ENCODE measurements at regions not wholly inside any gene's neighbourhood (a gene's known extent, or its start where the extent isn't known, plus 50 kb on each side); places are given as distances from the start of the nearest gene placed in this dataset.
A peak's percentile ranks its signal among the peaks of the same experiment; 100 is the strongest.
"Not testable (repeated sequence)": the region's sequence is repeated elsewhere in the genome, so short reads cannot be mapped to it uniquely, and the experiment has no call there.

GRCh38 chr3:10726787-10727186 lies 89.2 kb upstream of the SLC6A11 start:
- peak; percentile 67 for DNase-seq (ENCODE audit: extremely low spot score, unreplicated experiment)
- no peak for TF ChIP-seq CTCF (IDR thresholded peaks at IDR 0.05)
- H3K27me3 Mint-ChIP-seq (ENCODE audit: unreplicated experiment), result peaks cover 4% of the 10 kb centered on the region
- H3K4me1 Mint-ChIP-seq (ENCODE audit: unreplicated experiment), result no peaks in the 10 kb centered on the region
- no peaks in the 10 kb centered on the region for H3K36me3 Mint-ChIP-seq (ENCODE audit: unreplicated experiment)
- no peak overlapping the region for H3K4me3 Mint-ChIP-seq (ENCODE audit: unreplicated experiment)
- no peak overlapping the region for H3K27ac Mint-ChIP-seq (ENCODE audit: unreplicated experiment)
- H3K9me3 Mint-ChIP-seq (ENCODE audit: unreplicated experiment), result no peaks in the 10 kb centered on the region

- no peak overlapping the region for H3K27ac Mint-ChIP-seq (ENCODE audit: unreplicated experiment)
- peaks cover 17% of the 10 kb centered on the region for H3K9me3 Mint-ChIP-seq (ENCODE audit: unreplicated experiment)
- H3K27me3 Mint-ChIP-seq (ENCODE audit: unreplicated experiment), result peaks cover 4% of the 10 kb centered on the region
- no peak for TF ChIP-seq CTCF (IDR thresholded peaks at IDR 0.05)
- H3K4me3 Mint-ChIP-seq (ENCODE audit: unreplicated experiment), result no peak overlapping the region
- H3K4me1 Mint-ChIP-seq (ENCODE audit: unreplicated experiment), result no peaks in the 10 kb centered on the region
- H3K36me3 Mint-ChIP-seq (ENCODE audit: unreplicated experiment), result no peaks in the 10 kb centered on the region
- peak; percentile 53 for DNase-seq (ENCODE audit: extremely low spot score, unreplicated experiment)
Measured at GRCh38 chr3:10729439-10729838, 86.6 kb upstream of the SLC6A11 start.

- H3K9me3 Mint-ChIP-seq (ENCODE audit: unreplicated experiment), result peaks cover 17% of the 10 kb centered on the region
- no peak for DNase-seq (ENCODE audit: extremely low spot score, unreplicated experiment)
- TF ChIP-seq CTCF (IDR thresholded peaks at IDR 0.05), result no peak
- no peak overlapping the region for H3K4me3 Mint-ChIP-seq (ENCODE audit: unreplicated experiment)
- H3K27ac Mint-ChIP-seq (ENCODE audit: unreplicated experiment), result no peak overlapping the region
- peaks cover 6% of the 10 kb centered on the region for H3K27me3 Mint-ChIP-seq (ENCODE audit: unreplicated experiment)
- no peaks in the 10 kb centered on the region for H3K4me1 Mint-ChIP-seq (ENCODE audit: unreplicated experiment)
- no peaks in the 10 kb centered on the region for H3K36me3 Mint-ChIP-seq (ENCODE audit: unreplicated experiment)
Measured at GRCh38 chr3:10732292-10732691, 83.7 kb upstream of the SLC6A11 start.

GRCh38 chr3:10733297-10733696 lies 82.7 kb upstream of the SLC6A11 start:
- DNase-seq (ENCODE audit: extremely low spot score, unreplicated experiment), result no peak
- H3K27ac Mint-ChIP-seq (ENCODE audit: unreplicated experiment), result no peak overlapping the region
- no peak for TF ChIP-seq CTCF (IDR thresholded peaks at IDR 0.05)
- H3K27me3 Mint-ChIP-seq (ENCODE audit: unreplicated experiment), result peaks cover 12% of the 10 kb centered on the region
- no peaks in the 10 kb centered on the region for H3K36me3 Mint-ChIP-seq (ENCODE audit: unreplicated experiment)
- peaks cover 17% of the 10 kb centered on the region for H3K9me3 Mint-ChIP-seq (ENCODE audit: unreplicated experiment)
- H3K4me3 Mint-ChIP-seq (ENCODE audit: unreplicated experiment), result no peak overlapping the region
- no peaks in the 10 kb centered on the region for H3K4me1 Mint-ChIP-seq (ENCODE audit: unreplicated experiment)

GRCh38 chr3:10736444-10736843 lies 79.6 kb upstream of the SLC6A11 start:
- H3K27me3 Mint-ChIP-seq (ENCODE audit: unreplicated experiment), result peaks cover 25% of the 10 kb centered on the region
- not testable (repeated sequence) for H3K4me3 Mint-ChIP-seq (ENCODE audit: unreplicated experiment); H3K27ac Mint-ChIP-seq (ENCODE audit: unreplicated experiment); H3K4me1 Mint-ChIP-seq (ENCODE audit: unreplicated experiment); DNase-seq (ENCODE audit: extremely low spot score, unreplicated experiment); H3K36me3 Mint-ChIP-seq (ENCODE audit: unreplicated experiment)
- peaks cover 17% of the 10 kb centered on the region for H3K9me3 Mint-ChIP-seq (ENCODE audit: unreplicated experiment)

- H3K9me3 Mint-ChIP-seq (ENCODE audit: unreplicated experiment), result peaks cover 13% of the 10 kb centered on the region
- H3K4me3 Mint-ChIP-seq (ENCODE audit: unreplicated experiment), result no peak overlapping the region
- H3K27ac Mint-ChIP-seq (ENCODE audit: unreplicated experiment), result no peak overlapping the region
- H3K27me3 Mint-ChIP-seq (ENCODE audit: unreplicated experiment), result peaks cover 28% of the 10 kb centered on the region
- no peak for DNase-seq (ENCODE audit: extremely low spot score, unreplicated experiment)
- H3K36me3 Mint-ChIP-seq (ENCODE audit: unreplicated experiment), result no peaks in the 10 kb centered on the region
- no peaks in the 10 kb centered on the region for H3K4me1 Mint-ChIP-seq (ENCODE audit: unreplicated experiment)
- TF ChIP-seq CTCF (IDR thresholded peaks at IDR 0.05), result no peak
Measured at GRCh38 chr3:10737785-10738184, 78.2 kb upstream of the SLC6A11 start.

Data from osteocyte (in vitro differentiated cells).